HG03520 (cell line): ENCODE measurements at regions not wholly inside any gene's neighbourhood (a gene's known extent, or its start where the extent isn't known, plus 50 kb on each side); places are given as distances from the start of the nearest gene placed in this dataset.

Experiments used
- ATAC-seq: cut with Tn5 transposase; IDR thresholded peaks from one replicate; pipeline ENCODE4 v1.9.1; 2021; ENCODE audit warnings: mild to moderate bottlenecking, moderate library complexity; ENCODE audit not compliant: unreplicated experiment

- ATAC-seq: peak; percentile 63
These were observed 1324.9 kb upstream of the CDH8 start for GRCh38 chr16:63361032-63361624.

- no peak for ATAC-seq
These were observed 1313.7 kb upstream of the CDH8 start for GRCh38 chr16:63349961-63350360.

- no peak for ATAC-seq
These were observed 1309.8 kb upstream of the CDH8 start for GRCh38 chr16:63346000-63346399.

- no peak for ATAC-seq
These were observed 1301.0 kb upstream of the CDH8 start for GRCh38 chr16:63337264-63337663.

- no peak for ATAC-seq
These were observed 1294.9 kb upstream of the CDH8 start for GRCh38 chr16:63331111-63331510.

- ATAC-seq: no peak
These were observed 1290.6 kb upstream of the CDH8 start for GRCh38 chr16:63326736-63327339.

- ATAC-seq: no peak
These were observed 1287.8 kb upstream of the CDH8 start for GRCh38 chr16:63323722-63324705.

- no peak for ATAC-seq
These were observed 1286.8 kb upstream of the CDH8 start for GRCh38 chr16:63323055-63323454.

GRCh38 chr16:63315229-63315628, 1279.0 kb upstream of the CDH8 start:
- ATAC-seq: no peak

GRCh38 chr16:63312346-63312745, 1276.1 kb upstream of the CDH8 start:
- ATAC-seq: no peak

GRCh38 chr16:63311313-63311712, 1275.1 kb upstream of the CDH8 start:
- ATAC-seq: no peak

GRCh38 chr16:63302811-63303210, 1266.6 kb upstream of the CDH8 start:
- no peak for ATAC-seq

- no peak for ATAC-seq
These were observed 1265.1 kb upstream of the CDH8 start for GRCh38 chr16:63301349-63301748.

- ATAC-seq: no peak
These were observed 1262.8 kb upstream of the CDH8 start for GRCh38 chr16:63298993-63299392.

- no peak for ATAC-seq
These were observed 1255.8 kb upstream of the CDH8 start for GRCh38 chr16:63292036-63292435.

GRCh38 chr16:63289834-63290460, 1253.7 kb upstream of the CDH8 start:
- no peak for ATAC-seq

- no peak for ATAC-seq
These were observed 1251.2 kb upstream of the CDH8 start for GRCh38 chr16:63287401-63287800.

- ATAC-seq: no peak
These were observed 1247.5 kb upstream of the CDH8 start for GRCh38 chr16:63283721-63284120.

- no peak for ATAC-seq
These were observed 1208.4 kb upstream of the CDH8 start for GRCh38 chr16:63244631-63245030.

- no peak for ATAC-seq
These were observed 1205.3 kb upstream of the CDH8 start for GRCh38 chr16:63241497-63242028.

GRCh38 chr16:63239065-63239570, 1202.9 kb upstream of the CDH8 start:
- ATAC-seq: no peak
